ENCODE measurements at regions not wholly inside any gene's neighbourhood (a gene's known extent, or its start where the extent isn't known, plus 50 kb on each side); places are given as distances from the start of the nearest gene placed in this dataset.
"Not testable (repeated sequence)": the region's sequence is repeated elsewhere in the genome, so short reads cannot be mapped to it uniquely, and the experiment has no call there.

DNA sequence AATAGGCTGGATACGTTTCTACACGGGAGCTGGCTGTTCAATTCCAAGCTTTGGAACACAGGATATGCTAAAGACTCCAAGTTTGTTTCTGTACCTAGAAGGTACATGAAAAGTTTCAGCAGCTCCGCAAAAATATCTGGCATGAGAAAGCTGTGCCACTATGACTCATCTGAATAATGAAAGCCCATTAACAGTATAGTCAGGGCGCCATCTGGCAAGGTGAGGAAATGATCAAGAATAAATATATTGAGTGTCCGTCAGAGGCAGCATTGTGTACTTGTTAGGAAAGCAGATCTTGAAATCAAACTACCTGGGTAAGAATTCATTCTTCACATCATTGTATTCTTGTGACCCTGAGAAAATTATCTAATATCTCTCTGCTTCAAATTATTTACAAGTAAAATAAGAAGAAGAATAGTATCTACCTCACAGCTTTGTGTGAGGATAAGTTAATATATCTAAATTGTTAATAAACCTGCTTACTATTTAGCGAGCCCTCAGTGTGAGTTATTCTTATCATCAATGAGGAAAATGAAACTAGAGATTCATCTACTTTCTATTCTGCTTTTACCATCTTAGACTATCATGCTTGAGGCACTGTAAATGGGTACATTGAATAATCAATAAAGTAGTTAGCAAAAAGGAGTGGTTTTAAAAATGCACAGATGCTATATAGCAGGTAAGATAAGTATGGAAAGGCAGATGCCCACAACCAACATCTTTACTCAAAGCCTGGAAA lies 53.5 kb downstream of the FSCB start:
- no peak for DNase-seq (ENCODE audit: low read depth)

DNA sequence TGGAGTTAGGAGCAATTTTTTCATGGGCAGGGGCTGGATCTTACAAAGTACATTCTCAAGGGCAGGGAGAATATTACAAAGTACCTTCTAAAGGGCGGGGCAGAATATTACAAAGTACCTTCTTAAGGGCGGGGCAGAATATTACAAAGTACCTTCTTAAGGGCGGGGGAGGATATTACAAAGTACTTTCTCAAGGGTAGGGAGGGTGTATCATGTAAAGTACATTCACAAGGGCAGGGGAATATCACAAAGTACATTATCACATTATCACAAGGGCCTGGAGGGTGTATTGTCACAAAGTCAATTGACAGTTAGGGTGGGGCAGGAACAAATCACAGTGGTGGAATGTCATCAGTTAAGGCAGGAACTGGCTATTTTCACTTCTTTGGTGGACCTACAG lies 56.9 kb downstream of the FSCB start:
- not testable (repeated sequence) for DNase-seq (ENCODE audit: low read depth)

DNA sequence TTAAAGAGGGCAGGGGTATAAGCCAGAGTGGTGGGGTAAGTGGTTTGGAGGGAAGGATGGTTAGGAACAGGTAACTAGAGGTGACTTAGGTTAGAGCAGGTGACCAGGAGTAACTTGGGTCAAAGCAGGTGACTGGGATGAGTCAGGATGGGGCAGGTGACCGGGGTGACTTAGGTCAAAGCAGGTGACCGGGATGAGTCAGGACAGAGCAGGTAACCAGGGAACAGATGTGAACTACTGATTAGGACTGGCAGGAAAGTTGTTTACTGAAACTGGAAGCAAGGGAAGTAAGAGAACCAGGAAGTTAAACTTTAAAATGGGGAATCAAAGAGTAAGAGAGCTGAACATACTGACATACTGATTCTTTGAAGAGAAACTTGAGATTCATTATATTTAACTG lies 57.4 kb downstream of the FSCB start:
- DNase-seq (ENCODE audit: low read depth): no peak

DNA sequence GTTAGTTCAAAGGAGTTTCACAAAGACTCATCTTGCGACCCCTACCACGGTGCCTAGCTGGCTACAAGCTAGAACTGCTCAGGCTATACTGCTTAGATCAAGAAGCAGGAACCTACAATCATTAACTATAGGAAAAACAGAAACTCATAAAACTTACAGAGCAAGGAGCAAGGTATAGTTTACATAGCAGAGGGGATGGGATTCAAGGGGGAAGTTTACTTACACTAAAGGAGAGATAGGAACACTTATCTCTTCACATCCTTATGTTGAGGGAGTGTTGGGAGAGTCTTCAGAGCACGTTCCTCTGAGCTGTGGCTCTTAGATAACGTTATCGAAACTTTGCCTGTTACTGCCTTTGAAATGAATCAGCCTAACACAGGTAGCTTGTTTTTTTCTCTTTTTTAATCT lies 58.1 kb downstream of the FSCB start:
- DNase-seq (ENCODE audit: low read depth): no peak

DNA sequence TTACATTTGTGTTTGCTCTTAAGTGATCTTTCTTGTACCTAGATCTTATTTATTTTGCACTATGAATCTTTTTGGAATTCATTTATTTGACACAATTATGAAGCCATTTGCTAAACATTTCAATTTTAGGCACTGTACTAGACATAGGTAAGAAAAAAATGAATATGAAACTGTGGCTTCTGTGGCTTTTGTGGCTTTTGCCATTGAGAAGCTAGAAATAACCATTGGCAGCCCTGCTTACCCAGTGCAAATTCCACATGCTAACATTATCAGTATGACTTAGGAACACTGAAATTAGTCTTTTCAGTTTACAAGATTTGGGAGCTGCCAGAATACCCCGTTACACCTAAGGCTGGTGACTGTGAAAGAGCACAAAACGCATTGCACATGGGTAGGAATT lies 60.1 kb downstream of the FSCB start:
- no peak for DNase-seq (ENCODE audit: low read depth)

DNA sequence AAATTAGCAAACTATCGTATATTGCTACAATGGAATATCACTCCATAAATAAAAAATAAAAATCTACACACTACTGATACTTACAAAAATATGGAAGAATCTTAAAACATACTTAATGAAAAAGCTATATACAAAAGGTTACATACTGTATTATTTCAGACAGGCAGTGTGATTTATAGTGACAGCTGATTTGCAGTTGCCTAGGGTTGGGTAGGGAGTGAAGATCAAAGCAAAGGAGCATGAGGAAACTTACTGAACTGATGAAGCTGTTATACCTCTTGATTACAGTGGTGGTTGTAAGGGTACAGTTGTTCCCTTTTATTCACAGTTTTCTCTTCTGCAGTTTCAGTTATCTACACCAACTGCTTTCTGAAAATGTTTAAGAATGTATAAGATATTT lies 62.6 kb downstream of the FSCB start:
- no peak for DNase-seq (ENCODE audit: low read depth)

DNA sequence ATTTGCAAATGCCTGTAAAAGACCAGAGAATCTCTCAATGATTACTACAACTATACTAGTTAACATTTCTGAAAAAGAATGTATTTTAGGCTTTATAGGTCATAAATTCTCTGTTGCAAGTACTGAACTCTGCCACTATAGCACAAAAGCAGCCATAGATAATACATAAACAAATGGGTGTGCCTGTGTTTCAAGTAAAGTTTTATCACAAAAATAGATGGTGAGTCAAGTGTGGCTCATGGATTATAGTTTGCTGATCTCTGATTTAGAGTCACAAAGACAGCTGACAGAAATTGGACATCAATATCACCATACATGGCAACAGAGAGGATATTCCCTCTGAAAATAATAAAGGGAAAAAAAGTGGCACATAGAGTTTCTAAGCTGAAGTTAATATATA lies 68.1 kb downstream of the FSCB start:
- DNase-seq (ENCODE audit: low read depth): no peak

DNA sequence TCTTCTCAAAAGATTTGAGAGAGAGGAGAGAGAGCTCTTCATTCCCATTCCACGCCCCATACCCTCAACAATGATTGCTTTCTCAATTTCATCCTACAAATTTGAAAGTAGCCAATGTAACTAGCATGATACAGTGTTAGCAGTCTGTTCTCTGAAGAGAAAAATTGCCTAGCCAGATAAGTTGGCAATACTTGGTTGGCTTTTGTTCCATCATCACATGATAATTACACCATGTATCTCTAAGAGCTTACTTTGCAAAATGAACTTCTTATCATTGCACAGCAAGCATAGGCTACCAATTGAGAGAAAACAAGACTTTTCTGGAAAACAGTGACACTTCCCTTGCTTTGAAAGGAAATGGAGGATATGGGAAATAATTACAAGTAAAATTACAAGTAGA lies 68.9 kb downstream of the FSCB start:
- no peak for DNase-seq (ENCODE audit: low read depth)

DNA sequence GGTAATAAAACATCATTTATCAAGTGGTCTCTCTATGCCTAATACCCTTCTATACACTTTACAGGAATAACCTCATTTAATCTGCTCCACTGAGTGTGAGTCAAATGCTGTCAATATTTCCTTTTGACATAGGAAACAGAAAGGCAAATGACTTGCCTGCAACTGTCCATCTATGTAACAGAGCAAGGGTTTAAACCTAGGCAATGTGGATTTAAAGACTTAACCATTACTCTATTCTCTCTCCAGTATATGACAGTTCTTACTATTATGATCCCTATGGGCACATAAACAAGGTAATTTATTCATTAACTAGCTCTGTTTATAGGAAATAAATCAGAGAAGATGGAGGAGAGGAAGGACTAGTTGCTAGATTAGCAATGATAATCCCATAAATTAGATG lies 70.6 kb downstream of the FSCB start:
- no peak for DNase-seq (ENCODE audit: low read depth)

DNA sequence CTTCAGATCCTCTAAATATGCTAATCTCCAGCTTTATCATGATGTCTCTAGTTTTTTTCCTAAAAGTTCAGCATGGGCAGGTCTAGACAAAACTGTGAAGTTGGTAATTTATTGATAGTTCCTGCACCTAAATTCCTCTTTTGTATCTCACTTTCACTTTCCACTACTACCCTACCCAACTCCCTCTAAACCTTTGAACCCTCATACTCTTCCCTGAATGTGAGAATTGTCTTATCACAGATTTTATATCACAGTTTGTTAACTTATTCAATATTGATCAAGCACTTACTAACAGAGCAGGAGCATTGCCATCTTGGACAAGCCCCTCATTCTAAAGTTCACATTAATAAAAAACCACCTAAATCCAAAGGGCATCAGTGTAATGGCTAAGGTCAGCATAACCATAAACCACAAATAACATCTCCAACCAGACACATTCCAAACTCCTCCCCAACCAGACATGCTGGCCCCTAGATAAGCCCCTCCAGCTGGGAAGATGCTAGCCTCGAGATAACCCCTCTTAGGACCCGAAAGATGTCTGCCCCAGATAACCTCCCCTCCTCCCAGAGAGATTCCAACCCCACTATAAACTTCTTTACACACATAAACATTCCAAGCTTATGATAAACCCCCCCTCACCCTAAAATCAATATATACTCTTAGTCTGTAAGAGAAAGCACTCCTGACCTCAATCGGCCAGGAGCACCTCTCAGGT lies 78.7 kb downstream of the FSCB start:
- no peak for DNase-seq (ENCODE audit: low read depth)

DNA sequence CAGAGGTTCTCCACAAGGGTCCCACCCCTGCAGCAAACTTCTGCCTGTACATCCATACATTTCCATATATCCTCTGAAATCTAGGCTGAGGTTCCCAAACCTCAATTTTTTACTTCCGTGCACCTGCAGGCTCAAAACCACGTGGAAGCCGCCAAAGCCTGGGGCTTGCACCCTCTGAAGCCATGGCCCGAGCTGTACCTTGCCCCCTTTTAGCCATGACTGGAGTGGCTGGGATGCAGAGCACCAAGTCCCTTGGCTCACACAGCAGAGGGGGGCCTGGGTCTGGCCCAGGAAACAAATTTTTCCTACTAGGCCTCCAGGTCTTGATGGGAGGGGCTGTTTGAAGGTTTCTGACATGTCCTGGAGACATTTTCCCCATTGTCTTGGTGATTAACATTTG lies 84.4 kb downstream of the FSCB start:
- no peak for DNase-seq (ENCODE audit: low read depth)

DNA sequence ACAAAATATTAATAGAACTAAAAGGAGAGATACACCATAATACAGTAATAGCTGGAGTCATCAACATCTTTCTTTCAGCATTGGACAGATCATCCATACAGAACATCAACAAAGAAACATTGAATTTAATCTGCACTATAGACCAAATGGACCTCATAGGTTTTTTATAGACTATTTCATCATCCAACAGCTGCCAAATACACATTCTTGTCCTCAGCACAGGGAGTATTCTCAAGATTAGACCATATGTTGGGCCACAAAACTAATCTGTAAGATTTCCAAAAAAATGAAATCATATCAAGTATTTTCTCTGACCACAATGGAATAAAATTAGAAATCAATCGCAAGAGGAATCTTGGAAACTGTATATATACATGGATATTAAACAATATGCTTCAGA lies 86.9 kb downstream of the FSCB start:
- no peak for DNase-seq (ENCODE audit: low read depth)

DNA sequence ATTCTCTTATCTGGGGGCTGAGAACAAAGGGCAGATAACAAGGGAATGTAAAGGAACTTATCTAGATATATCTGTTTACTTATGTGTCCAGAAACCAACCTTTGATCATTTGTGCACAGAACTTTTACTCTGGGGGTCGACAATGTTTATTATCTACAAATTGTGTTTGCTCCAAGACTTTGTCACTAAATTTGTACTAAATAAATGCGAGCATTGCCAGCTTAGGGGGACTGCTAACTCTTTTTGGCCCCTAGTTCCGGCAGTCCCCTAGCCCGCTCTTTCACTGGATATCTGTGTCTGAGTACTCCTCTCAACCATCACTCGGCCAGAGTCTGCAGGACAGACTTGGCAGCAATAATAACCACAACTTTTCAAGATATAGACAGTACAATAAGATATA lies 88.2 kb downstream of the FSCB start:
- no peak for DNase-seq (ENCODE audit: low read depth)

DNA sequence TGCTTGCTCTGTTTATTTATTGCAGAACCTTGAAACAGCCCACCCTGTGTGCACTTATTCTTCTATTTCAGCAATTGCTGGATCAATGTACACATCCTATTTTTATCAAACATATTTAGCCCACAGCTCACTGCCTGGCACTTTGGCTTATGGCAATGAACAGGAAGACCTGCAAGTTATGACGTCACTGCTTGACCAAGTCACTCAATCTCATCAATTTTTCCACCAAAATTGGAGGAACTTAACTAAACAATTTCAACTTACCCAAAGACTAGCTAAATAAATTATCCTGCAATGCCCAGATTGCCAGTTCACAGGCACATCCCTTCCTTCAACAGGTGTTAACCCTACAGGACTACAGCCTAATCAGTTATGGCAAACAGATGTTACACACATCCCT lies 89.3 kb downstream of the FSCB start:
- no peak for DNase-seq (ENCODE audit: low read depth)

DNA sequence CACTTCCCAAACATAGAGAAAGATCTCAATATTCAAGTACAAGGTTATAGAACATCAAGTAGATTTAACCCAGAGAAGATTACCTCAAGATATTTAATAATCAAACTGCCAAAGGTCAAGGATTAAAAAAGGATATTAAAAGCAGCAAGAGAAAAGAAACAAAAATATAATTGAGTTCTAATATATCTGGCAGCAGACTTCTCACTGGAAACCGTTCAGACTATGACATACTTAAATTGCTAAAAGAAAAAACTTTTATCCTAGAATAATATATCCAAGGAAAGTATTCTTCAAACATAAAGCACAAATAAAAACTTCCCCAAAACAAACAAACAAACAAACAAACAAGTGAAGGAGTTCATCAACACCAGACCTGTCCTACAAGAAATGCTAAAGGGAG lies 92.4 kb downstream of the FSCB start:
- no peak for DNase-seq (ENCODE audit: low read depth)

DNA sequence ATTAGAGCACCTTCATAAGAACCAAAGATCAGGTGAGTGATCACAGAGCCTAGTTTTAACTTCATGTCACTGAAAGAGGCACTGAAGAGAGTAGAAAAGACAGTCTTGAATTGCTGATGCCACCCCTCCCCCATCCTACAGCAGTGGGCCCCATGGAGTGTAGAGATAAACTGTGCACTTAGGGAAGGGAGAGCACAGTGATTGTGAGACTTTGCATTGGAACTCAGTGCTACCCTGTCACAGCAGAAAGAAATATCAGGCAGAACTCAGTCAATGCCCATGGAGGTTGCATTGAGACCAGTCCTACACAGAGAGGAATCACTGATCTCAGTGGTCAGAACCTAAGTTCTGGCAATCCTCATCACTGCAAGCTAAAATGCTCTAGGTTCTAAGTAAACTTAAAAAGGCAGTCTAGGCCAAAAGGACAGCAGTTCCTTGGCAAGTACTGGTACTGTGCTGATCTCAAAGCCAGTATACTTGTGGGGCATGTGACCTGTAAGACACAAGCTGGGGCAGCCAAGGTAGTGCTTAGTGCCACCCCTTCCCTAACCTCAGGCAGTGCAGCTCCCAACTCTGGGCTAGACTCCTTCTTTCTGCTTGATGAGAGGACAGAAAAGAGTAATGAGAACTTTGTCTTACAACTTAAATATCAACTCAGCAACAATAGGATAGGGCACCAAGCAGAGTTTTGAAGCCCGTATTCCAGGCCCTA lies 94.1 kb downstream of the FSCB start:
- no peak for DNase-seq (ENCODE audit: low read depth)

DNA sequence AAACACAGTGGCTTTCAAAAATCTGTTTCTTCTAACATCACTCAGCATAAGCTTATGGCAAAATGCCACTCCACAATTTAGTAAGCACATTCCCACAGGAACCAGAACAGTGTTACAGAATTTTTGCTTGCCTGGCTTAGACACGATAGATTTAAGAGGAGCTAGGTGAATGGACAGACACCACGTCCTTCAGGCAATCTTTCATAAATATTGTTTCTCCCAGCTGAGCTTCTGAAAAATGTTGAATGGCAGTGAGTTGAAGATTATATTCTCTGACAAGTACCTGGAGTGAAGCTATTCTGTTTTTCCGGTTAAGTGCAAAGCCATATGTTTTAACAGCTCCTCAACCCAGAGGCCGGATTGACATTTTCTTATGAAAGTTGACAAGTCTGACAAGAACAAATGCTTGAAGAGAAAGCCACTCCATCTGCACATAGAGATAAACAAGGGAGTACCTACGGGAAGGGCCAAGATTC lies 102.0 kb downstream of the FSCB start:
- DNase-seq (ENCODE audit: low read depth): no peak

DNA sequence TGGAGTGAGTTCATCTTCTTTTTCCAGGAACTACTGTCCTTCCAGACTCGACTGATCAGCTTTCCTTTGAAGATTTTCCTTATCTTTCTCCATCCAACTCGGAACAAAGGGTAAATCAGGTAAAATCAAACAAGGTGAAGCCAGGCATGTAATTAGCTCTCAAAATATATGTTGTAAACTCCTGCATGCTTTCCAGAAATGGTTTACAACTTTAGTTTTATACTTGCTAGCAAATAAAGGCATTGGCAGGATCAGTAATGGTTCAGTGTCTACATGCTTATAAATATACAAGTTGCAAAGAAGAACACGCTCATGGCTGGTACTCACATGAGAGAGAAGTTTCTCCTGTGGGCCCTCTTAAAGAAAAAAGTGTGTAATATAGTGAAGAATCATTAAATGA lies 102.5 kb downstream of the FSCB start:
- no peak for DNase-seq (ENCODE audit: low read depth)

DNA sequence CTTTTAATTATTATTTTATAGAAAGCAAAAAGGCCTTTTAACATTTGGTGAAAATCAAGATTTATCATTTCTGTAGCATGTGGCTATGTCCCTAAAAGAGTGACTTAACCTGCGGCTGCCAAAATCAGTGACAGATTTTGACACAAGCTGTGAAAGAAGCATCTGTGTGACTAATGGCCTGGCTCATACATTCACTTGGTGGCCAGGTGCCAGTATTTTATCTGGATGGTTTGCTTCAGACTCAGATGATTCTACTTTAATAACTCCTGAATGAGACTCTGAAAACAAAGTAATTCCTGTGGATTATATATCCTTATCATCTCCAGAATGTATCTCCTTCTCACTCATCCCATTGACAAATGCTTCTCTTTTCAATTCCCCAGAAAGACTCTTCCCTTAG lies 103.0 kb downstream of the FSCB start:
- DNase-seq (ENCODE audit: low read depth): no peak

DNA sequence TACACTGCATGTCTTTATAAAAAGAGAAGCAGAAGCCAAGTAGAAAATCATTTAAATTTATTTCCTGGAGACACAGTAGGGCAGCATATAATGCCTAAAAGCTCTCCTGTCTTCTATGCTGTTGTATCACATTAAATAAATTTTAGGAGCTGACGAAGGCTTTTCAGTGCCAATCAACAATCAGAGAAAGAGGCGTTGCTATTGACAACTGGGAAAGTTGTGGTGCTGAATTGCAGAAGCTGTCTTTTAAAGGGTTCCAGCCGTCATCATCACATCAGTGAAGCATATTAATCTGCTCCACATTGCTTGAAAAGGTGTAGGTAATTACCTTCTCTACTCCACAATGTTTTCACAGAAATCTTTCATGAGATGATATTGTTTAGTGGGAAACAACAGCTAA lies 103.9 kb downstream of the FSCB start:
- no peak for DNase-seq (ENCODE audit: low read depth)

DNA sequence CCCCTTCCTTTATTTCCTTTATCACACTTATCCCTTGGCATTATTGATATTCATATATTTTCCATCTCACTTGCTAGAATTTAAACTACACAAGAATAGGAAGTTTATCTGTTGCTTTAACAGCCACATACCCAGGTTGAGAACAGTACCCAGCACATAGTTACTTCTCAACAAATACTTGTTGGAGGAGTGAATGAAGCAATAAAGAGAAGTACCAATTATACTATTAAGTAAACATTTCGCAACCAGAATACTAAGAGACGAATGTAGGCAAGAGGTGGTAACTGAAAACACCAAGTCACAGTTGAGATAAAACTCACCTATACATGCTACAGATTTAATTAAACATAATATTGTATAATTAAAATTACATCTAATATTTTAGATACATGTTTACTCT lies 110.9 kb downstream of the FSCB start:
- no peak for DNase-seq (ENCODE audit: low read depth)

DNA sequence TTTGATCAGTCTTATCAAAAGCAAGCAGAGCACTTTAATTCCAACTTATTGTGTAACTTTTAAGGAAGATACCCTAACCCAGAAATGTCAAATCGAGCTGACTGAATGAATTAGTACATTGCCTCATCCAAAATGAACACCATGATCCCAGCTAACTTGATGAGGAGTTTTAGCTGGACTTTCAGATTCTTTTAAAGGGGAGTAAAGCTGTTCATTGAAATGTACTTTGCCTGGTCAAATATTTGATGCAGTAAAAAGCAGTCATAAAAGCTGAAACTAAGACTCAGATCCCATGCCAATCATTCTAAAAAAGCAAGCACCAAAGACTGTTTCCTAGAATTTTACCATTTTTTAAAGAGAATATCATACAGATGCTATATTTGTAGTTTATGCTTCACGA lies 114.1 kb downstream of the FSCB start:
- no peak for DNase-seq (ENCODE audit: low read depth)

DNA sequence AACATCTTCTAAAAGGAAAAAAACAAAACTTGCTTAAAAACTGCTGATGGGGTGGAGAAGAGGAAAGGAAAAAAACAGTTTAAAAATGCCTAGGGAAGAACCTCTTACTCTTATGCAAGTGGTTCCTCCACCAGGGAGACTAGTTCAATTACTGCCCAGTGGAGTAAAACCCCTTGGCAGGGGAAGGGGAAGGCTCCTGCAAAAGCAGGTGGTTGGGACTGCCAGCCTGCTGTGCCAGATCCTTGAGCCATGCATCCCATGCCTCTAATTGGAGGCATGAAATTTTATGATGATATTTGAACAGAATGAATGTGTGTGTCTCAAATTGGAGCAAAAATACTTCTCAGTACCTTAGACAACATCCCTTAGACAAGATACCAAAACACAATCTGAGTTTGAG lies 118.8 kb downstream of the FSCB start:
- DNase-seq (ENCODE audit: low read depth): no peak
